GM23338 (cell line): ENCODE measurements at regions not wholly inside any gene's neighbourhood (a gene's known extent, or its start where the extent isn't known, plus 50 kb on each side); places are given as distances from the start of the nearest gene placed in this dataset.

ENCODE experiments used
- ATAC-seq: fragments of 200-7000 bp; cut with Tn5 transposase; 3 replicates; pipeline ENCODE4 v1.9.1; 2020
- DNase-seq: peaks from one replicate; pipeline ENCODE4 v3.0.0-alpha.2; 2015; ENCODE audit warnings: low spot score
- H2AFZ ChIP-seq: fragments of 200-600 bp; sonication (generic); 2 replicates; pipeline ENCODE4 v1.8.0; 2016; ENCODE audit warnings: antibody characterized with exemption, mild to moderate bottlenecking, moderate library complexity
- H3F3A ChIP-seq: fragments of 200-600 bp; sonication (generic); replicated peaks from 2 replicates; pipeline ENCODE4 v1.8.0; 2017; ENCODE audit warnings: antibody characterized with exemption, mixed run types, low read depth
- H3K27ac ChIP-seq: fragments of 200-600 bp; sonication (generic); 2 replicates; pipeline ENCODE4 v1.6.1; 2016; ENCODE audit warnings: low read depth
- H3K27me3 ChIP-seq: fragments of 200-600 bp; sonication (generic); 2 replicates; pipeline ENCODE4 v1.8.0; 2016; ENCODE audit warnings: mild to moderate bottlenecking, mixed run types, moderate library complexity; ENCODE audit not compliant: insufficient read depth
- H3K36me3 ChIP-seq: fragments of 200-600 bp; sonication (generic); 2 replicates; pipeline ENCODE4 v1.8.0; 2016; ENCODE audit warnings: mild to moderate bottlenecking; ENCODE audit not compliant: insufficient read depth
- H3K4me1 ChIP-seq: fragments of 200-600 bp; sonication (generic); 2 replicates; pipeline ENCODE4 v1.8.0; 2016; ENCODE audit warnings: mild to moderate bottlenecking, moderate library complexity; ENCODE audit not compliant: insufficient read depth
- H3K4me2 ChIP-seq: fragments of 200-600 bp; sonication (generic); 2 replicates; pipeline ENCODE4 v1.7.1; 2017; ENCODE audit warnings: mixed run types
- H3K4me3 ChIP-seq: fragments of 200-600 bp; sonication (generic); 2 replicates; pipeline ENCODE4 v1.6.1; 2016; ENCODE audit warnings: mixed run types
- H3K79me2 ChIP-seq: fragments of 200-600 bp; sonication (generic); replicated peaks from 2 replicates; pipeline ENCODE4 v1.8.0; 2017; ENCODE audit warnings: mild to moderate bottlenecking; ENCODE audit not compliant: insufficient read depth
- H3K9me2 ChIP-seq: fragments of 200-600 bp; sonication (generic); 2 replicates; pipeline ENCODE4 v1.8.0; 2017; ENCODE audit not compliant: insufficient read depth
- H4K20me1 ChIP-seq: fragments of 200-600 bp; sonication (generic); replicated peaks from 2 replicates; pipeline ENCODE4 v1.8.0; 2017; ENCODE audit warnings: mild to moderate bottlenecking; ENCODE audit not compliant: insufficient read depth
- H3K27ac Mint-ChIP-seq: 2 replicates; pipeline ENCODE4 v1.8.0; 2020; ENCODE audit warnings: inconsistent platforms, mild to moderate bottlenecking, moderate library complexity, mixed read lengths
- H3K27me3 Mint-ChIP-seq: 3 replicates; pipeline ENCODE4 v1.8.0; 2022; ENCODE audit warnings: low read depth, mild to moderate bottlenecking, moderate library complexity, mixed read lengths, inconsistent platforms; ENCODE audit not compliant: insufficient read depth, poor library complexity
- H3K36me3 Mint-ChIP-seq: 3 replicates; pipeline ENCODE4 v1.8.0; 2021; ENCODE audit warnings: low read depth, mild to moderate bottlenecking, inconsistent platforms, moderate library complexity, mixed read lengths
- H3K4me1 Mint-ChIP-seq: 3 replicates; pipeline ENCODE4 v1.8.0; 2020; ENCODE audit warnings: mild to moderate bottlenecking, inconsistent platforms, mixed read lengths
- H3K4me3 Mint-ChIP-seq: 3 replicates; pipeline ENCODE4 v1.8.0; 2021; ENCODE audit warnings: moderate library complexity, mild to moderate bottlenecking, inconsistent platforms, mixed read lengths
- H3K9me3 Mint-ChIP-seq: 3 replicates; pipeline ENCODE4 v1.8.0; 2020; ENCODE audit warnings: moderate library complexity, mild to moderate bottlenecking, inconsistent platforms, mixed read lengths
- CREB1 ChIP-seq: fragments of 250-450 bp; sonication (Bioruptor Pico); IDR thresholded peaks from 2 replicates; pipeline ENCODE4 v1.5.0; 2020; ENCODE audit warnings: low read depth, mild to moderate bottlenecking, moderate library complexity
- ETS1 ChIP-seq: IDR thresholded peaks from 2 replicates; pipeline ENCODE4 v1.6.1; 2016; ENCODE audit warnings: antibody characterized with exemption
- EZH2 ChIP-seq: fragments of 200-600 bp; sonication (generic); IDR thresholded peaks from one replicate; pipeline ENCODE4 v1.8.0; 2017; ENCODE audit warnings: antibody characterized with exemption, mild to moderate bottlenecking, low read depth; ENCODE audit not compliant: unreplicated experiment
- EZH2phosphoT487 ChIP-seq: fragments of 200-600 bp; sonication (generic); IDR thresholded peaks from one replicate; pipeline ENCODE4 v1.8.1; 2018; ENCODE audit warnings: antibody characterized with exemption; ENCODE audit not compliant: unreplicated experiment
- JUNB ChIP-seq: IDR thresholded peaks from one replicate; pipeline ENCODE4 v1.6.1; 2016; ENCODE audit warnings: antibody characterized with exemption; ENCODE audit not compliant: unreplicated experiment
- NANOG ChIP-seq: IDR thresholded peaks from 2 replicates; pipeline ENCODE4 v1.6.1; 2016; ENCODE audit warnings: antibody characterized with exemption, borderline replicate concordance
- POLR2AphosphoS5 ChIP-seq: IDR thresholded peaks from 2 replicates; pipeline ENCODE4 v1.6.1; 2016; ENCODE audit warnings: antibody characterized with exemption, low read depth
- STAT1 ChIP-seq: IDR thresholded peaks from one replicate; pipeline ENCODE4 v1.6.1; 2016; ENCODE audit warnings: antibody characterized with exemption; ENCODE audit not compliant: unreplicated experiment
- ZNF114 ChIP-seq: fragments of 250-450 bp; sonication (Bioruptor Pico); IDR thresholded peaks from 2 replicates; pipeline ENCODE4 v1.5.0; 2020; ENCODE audit warnings: mild to moderate bottlenecking, moderate library complexity
- ZNF331 ChIP-seq: fragments of 250-450 bp; sonication (Bioruptor Pico); IDR thresholded peaks from 2 replicates; pipeline ENCODE4 v1.5.0; 2020; ENCODE audit warnings: low read depth, mild to moderate bottlenecking, moderate library complexity
- TF ChIP-seq, protein P1 (sequence below): IDR thresholded peaks from one replicate; pipeline ENCODE4 v1.6.1; 2018; ENCODE audit warnings: antibody characterized with exemption; ENCODE audit not compliant: unreplicated experiment
- TF ChIP-seq, protein P2 (sequence below): fragments of 250-450 bp; sonication (Bioruptor Pico); IDR thresholded peaks from 2 replicates; pipeline ENCODE4 v1.5.0; 2020; ENCODE audit warnings: mild to moderate bottlenecking, moderate library complexity
- TF ChIP-seq, protein P3 (sequence below), 2 experiments: fragments of 200-600 bp in 1 of 2; sonication (generic) in 1 of 2; conservative IDR thresholded peaks; 2 replicates each; pipeline versions ENCODE4 v1.5.1 to v1.6.1; 2016 to 2017; ENCODE audit warnings: antibody characterized with exemption in 2 of 2, low read depth in 2 of 2, mild to moderate bottlenecking in 2 of 2, moderate library complexity in 1 of 2

GRCh38 chr6:23218751-23219150 is 649.4 kb downstream of the HDGFL1 start (continued):
- TF ChIP-seq STAT1 = no peak

GRCh38 chr6:23222724-23223123 is 653.4 kb downstream of the HDGFL1 start:
- Histone ChIP-seq H3K4me1 (no peaks in the 10 kb centered on the region; the same call in 1 of the 2 replicates), H3K27ac (no peak overlapping the region), H3K4me3 (no peak overlapping the region), H3K27me3 (no peaks in the 10 kb centered on the region), H4K20me1 (no peaks in the 10 kb centered on the region), H3K9me2 (no peaks in the 10 kb centered on the region), H3K4me2 (no peak overlapping the region), H3K79me2 (no peaks in the 10 kb centered on the region), H3F3A (no peaks in the 10 kb centered on the region), H3K36me3 (no peaks in the 10 kb centered on the region), H2AFZ (no peak overlapping the region)
- H3K36me3 Mint-ChIP-seq = peaks cover 7% of the 10 kb centered on the region
- peaks cover 15% of the 10 kb centered on the region for H3K9me3 Mint-ChIP-seq
- no peak for ATAC-seq
- DNase-seq = no peak
- no peak overlapping the region for H3K4me3 Mint-ChIP-seq
- no peak overlapping the region for H3K27ac Mint-ChIP-seq
- peaks cover 10% of the 10 kb centered on the region; the same call in 2 of the 3 replicates for H3K4me1 Mint-ChIP-seq
- TF ChIP-seq ZNF114 (no peak), NANOG (no peak), JUNB (no peak), EZH2 (no peak), STAT1 (no peak), POLR2AphosphoS5 (no peak), ETS1 (no peak), EZH2phosphoT487 (no peak), CREB1 (CRISPR knock-in tag) (no peak), ZNF331 (CRISPR knock-in tag) (no peak)
- TF ChIP-seq, protein P1, sequence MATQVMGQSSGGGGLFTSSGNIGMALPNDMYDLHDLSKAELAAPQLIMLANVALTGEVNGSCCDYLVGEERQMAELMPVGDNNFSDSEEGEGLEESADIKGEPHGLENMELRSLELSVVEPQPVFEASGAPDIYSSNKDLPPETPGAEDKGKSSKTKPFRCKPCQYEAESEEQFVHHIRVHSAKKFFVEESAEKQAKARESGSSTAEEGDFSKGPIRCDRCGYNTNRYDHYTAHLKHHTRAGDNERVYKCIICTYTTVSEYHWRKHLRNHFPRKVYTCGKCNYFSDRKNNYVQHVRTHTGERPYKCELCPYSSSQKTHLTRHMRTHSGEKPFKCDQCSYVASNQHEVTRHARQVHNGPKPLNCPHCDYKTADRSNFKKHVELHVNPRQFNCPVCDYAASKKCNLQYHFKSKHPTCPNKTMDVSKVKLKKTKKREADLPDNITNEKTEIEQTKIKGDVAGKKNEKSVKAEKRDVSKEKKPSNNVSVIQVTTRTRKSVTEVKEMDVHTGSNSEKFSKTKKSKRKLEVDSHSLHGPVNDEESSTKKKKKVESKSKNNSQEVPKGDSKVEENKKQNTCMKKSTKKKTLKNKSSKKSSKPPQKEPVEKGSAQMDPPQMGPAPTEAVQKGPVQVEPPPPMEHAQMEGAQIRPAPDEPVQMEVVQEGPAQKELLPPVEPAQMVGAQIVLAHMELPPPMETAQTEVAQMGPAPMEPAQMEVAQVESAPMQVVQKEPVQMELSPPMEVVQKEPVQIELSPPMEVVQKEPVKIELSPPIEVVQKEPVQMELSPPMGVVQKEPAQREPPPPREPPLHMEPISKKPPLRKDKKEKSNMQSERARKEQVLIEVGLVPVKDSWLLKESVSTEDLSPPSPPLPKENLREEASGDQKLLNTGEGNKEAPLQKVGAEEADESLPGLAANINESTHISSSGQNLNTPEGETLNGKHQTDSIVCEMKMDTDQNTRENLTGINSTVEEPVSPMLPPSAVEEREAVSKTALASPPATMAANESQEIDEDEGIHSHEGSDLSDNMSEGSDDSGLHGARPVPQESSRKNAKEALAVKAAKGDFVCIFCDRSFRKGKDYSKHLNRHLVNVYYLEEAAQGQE = no peak
- TF ChIP-seq, protein P2, sequence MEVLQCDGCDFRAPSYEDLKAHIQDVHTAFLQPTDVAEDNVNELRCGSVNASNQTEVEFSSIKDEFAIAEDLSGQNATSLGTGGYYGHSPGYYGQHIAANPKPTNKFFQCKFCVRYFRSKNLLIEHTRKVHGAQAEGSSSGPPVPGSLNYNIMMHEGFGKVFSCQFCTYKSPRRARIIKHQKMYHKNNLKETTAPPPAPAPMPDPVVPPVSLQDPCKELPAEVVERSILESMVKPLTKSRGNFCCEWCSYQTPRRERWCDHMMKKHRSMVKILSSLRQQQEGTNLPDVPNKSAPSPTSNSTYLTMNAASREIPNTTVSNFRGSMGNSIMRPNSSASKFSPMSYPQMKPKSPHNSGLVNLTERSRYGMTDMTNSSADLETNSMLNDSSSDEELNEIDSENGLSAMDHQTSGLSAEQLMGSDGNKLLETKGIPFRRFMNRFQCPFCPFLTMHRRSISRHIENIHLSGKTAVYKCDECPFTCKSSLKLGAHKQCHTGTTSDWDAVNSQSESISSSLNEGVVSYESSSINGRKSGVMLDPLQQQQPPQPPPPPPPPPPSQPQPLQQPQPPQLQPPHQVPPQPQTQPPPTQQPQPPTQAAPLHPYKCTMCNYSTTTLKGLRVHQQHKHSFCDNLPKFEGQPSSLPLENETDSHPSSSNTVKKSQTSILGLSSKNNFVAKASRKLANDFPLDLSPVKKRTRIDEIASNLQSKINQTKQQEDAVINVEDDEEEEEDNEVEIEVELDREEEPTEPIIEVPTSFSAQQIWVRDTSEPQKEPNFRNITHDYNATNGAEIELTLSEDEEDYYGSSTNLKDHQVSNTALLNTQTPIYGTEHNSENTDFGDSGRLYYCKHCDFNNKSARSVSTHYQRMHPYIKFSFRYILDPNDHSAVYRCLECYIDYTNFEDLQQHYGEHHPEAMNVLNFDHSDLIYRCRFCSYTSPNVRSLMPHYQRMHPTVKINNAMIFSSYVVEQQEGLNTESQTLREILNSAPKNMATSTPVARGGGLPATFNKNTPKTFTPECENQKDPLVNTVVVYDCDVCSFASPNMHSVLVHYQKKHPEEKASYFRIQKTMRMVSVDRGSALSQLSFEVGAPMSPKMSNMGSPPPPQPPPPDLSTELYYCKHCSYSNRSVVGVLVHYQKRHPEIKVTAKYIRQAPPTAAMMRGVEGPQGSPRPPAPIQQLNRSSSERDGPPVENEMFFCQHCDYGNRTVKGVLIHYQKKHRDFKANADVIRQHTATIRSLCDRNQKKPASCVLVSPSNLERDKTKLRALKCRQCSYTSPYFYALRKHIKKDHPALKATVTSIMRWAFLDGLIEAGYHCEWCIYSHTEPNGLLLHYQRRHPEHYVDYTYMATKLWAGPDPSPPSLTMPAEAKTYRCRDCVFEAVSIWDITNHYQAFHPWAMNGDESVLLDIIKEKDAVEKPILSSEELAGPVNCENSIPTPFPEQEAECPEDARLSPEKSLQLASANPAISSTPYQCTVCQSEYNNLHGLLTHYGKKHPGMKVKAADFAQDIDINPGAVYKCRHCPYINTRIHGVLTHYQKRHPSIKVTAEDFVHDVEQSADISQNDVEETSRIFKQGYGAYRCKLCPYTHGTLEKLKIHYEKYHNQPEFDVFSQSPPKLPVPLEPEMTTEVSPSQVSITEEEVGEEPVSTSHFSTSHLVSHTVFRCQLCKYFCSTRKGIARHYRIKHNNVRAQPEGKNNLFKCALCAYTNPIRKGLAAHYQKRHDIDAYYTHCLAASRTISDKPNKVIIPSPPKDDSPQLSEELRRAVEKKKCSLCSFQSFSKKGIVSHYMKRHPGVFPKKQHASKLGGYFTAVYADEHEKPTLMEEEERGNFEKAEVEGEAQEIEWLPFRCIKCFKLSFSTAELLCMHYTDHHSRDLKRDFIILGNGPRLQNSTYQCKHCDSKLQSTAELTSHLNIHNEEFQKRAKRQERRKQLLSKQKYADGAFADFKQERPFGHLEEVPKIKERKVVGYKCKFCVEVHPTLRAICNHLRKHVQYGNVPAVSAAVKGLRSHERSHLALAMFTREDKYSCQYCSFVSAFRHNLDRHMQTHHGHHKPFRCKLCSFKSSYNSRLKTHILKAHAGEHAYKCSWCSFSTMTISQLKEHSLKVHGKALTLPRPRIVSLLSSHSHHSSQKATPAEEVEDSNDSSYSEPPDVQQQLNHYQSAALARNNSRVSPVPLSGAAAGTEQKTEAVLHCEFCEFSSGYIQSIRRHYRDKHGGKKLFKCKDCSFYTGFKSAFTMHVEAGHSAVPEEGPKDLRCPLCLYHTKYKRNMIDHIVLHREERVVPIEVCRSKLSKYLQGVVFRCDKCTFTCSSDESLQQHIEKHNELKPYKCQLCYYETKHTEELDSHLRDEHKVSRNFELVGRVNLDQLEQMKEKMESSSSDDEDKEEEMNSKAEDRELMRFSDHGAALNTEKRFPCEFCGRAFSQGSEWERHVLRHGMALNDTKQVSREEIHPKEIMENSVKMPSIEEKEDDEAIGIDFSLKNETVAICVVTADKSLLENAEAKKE (CRISPR knock-in tag) = no peak
- TF ChIP-seq, protein P3, sequence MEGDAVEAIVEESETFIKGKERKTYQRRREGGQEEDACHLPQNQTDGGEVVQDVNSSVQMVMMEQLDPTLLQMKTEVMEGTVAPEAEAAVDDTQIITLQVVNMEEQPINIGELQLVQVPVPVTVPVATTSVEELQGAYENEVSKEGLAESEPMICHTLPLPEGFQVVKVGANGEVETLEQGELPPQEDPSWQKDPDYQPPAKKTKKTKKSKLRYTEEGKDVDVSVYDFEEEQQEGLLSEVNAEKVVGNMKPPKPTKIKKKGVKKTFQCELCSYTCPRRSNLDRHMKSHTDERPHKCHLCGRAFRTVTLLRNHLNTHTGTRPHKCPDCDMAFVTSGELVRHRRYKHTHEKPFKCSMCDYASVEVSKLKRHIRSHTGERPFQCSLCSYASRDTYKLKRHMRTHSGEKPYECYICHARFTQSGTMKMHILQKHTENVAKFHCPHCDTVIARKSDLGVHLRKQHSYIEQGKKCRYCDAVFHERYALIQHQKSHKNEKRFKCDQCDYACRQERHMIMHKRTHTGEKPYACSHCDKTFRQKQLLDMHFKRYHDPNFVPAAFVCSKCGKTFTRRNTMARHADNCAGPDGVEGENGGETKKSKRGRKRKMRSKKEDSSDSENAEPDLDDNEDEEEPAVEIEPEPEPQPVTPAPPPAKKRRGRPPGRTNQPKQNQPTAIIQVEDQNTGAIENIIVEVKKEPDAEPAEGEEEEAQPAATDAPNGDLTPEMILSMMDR (conservative IDR thresholded peaks at IDR 0.05; ENCODE audit: low read depth in 2 of 2) = no peak
- no peaks in the 10 kb centered on the region for H3K27me3 Mint-ChIP-seq
